ENCODE measurements at regions not wholly inside any gene's neighbourhood (a gene's known extent, or its start where the extent isn't known, plus 50 kb on each side); places are given as distances from the start of the nearest gene placed in this dataset.

- TF ChIP-seq YY1 (IDR thresholded peaks at IDR 0.05; ENCODE audit: low read depth): no peak
- TF ChIP-seq, protein P1, sequence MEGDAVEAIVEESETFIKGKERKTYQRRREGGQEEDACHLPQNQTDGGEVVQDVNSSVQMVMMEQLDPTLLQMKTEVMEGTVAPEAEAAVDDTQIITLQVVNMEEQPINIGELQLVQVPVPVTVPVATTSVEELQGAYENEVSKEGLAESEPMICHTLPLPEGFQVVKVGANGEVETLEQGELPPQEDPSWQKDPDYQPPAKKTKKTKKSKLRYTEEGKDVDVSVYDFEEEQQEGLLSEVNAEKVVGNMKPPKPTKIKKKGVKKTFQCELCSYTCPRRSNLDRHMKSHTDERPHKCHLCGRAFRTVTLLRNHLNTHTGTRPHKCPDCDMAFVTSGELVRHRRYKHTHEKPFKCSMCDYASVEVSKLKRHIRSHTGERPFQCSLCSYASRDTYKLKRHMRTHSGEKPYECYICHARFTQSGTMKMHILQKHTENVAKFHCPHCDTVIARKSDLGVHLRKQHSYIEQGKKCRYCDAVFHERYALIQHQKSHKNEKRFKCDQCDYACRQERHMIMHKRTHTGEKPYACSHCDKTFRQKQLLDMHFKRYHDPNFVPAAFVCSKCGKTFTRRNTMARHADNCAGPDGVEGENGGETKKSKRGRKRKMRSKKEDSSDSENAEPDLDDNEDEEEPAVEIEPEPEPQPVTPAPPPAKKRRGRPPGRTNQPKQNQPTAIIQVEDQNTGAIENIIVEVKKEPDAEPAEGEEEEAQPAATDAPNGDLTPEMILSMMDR (IDR thresholded peaks at IDR 0.05): no peak
- TF ChIP-seq JUND (IDR thresholded peaks at IDR 0.05): no peak
- no peak for TF ChIP-seq EZH2phosphoT487 (IDR thresholded peaks at IDR 0.05; ENCODE audit: borderline replicate concordance, low read depth)
- no peak for TF ChIP-seq ZBTB33 (IDR thresholded peaks at IDR 0.05; ENCODE audit: borderline replicate concordance, low read depth)
- TF ChIP-seq CHD2 (IDR thresholded peaks at IDR 0.05; ENCODE audit: low read length, partially characterized antibody): no peak
- TF ChIP-seq RFX5 (IDR thresholded peaks at IDR 0.05; ENCODE audit: low read length): no peak
- no peak for TF ChIP-seq NRF1 (IDR thresholded peaks at IDR 0.05; ENCODE audit: low read depth, low read length)
- TF ChIP-seq MXI1 (IDR thresholded peaks at IDR 0.05; ENCODE audit: low read depth, low read length): no peak
Observed at GRCh38 chr19:32201636-32202051, 143.8 kb upstream of the ZNF507 start.

All from SK-N-SH (cell line).